Lung (tissue), 11 donors: ENCODE measurements at regions not wholly inside any gene's neighbourhood (a gene's known extent, or its start where the extent isn't known, plus 50 kb on each side); places are given as distances from the start of the nearest gene placed in this dataset.

Source experiments
- ATAC-seq: fragments of 200-7000 bp; cut with Tn5 transposase; one replicate; pipeline ENCODE4 v1.9.1; 2020; ENCODE audit warnings: moderate number of reproducible peaks; ENCODE audit not compliant: insufficient read depth, low FRiP score
- DNase-seq, 3 donors: peaks; one replicate each; pipeline ENCODE4 v3.0.0-alpha.2; 2013 to 2017
- H3K27ac ChIP-seq, 2 donors: one replicate each; pipeline ENCODE4 v1.5.1; 2013; ENCODE audit warnings: mild to moderate bottlenecking in 2 of 2, moderate library complexity in 2 of 2, control low read depth in 1 of 2, inconsistent platforms in 1 of 2, low read depth in 1 of 2, low read length in 1 of 2
- H3K27me3 ChIP-seq, 3 donors: one replicate each; pipeline ENCODE4 v1.5.1; 2013; ENCODE audit warnings: low read length in 2 of 3; ENCODE audit not compliant: control insufficient read depth in 3 of 3, insufficient read depth in 3 of 3
- H3K36me3 ChIP-seq, 4 donors: one replicate each; pipeline ENCODE4 v1.5.1; 2013; ENCODE audit warnings: low read length in 4 of 4, mild to moderate bottlenecking in 1 of 4, moderate library complexity in 1 of 4; ENCODE audit not compliant: control insufficient read depth in 4 of 4, insufficient read depth in 4 of 4
- H3K4me1 ChIP-seq, 5 donors: one replicate each; pipeline ENCODE4 v1.5.1; 2013; ENCODE audit warnings: low read length in 5 of 5, mild to moderate bottlenecking in 2 of 5, moderate library complexity in 1 of 5; ENCODE audit not compliant: control insufficient read depth in 5 of 5, insufficient read depth in 5 of 5
- H3K4me3 ChIP-seq: one replicate; pipeline ENCODE4 v1.5.1; 2013; ENCODE audit warnings: mild to moderate bottlenecking, control low read depth, moderate library complexity
- H3K9ac ChIP-seq, 2 donors: one replicate each; pipeline ENCODE4 v1.5.1; 2013; ENCODE audit warnings: low read length in 2 of 2, control low read depth in 1 of 2; ENCODE audit not compliant: insufficient read depth in 1 of 2
- H3K9me3 ChIP-seq, 4 donors: one replicate each; pipeline ENCODE4 v1.5.1; 2013; ENCODE audit warnings: low read length in 3 of 4, mild to moderate bottlenecking in 1 of 4, moderate library complexity in 1 of 4; ENCODE audit not compliant: control insufficient read depth in 4 of 4, insufficient read depth in 3 of 4
- CTCF ChIP-seq: IDR thresholded peaks from 2 replicates; pipeline ENCODE4 v1.5.1; 2012; ENCODE audit warnings: mild to moderate bottlenecking; ENCODE audit errors: control extremely low read depth, extremely low read depth
- WGBS, 2 donors: extraction: QIAGEN DNeasy Blood & Tissue Kit; methylation state at CpG; one replicate each; pipeline ENCODE4 v1.1.7; 2013; 5-methylcytosine and 5-hydroxymethylcytosine counted together
- donor health status: control.
- donor health status: control.
- donor health status: Bipolar disorder and iron deficiency.
- donor health status: healthy.
- donor health status: DM: yes; HTN: yes; CAD: no.

DNA sequence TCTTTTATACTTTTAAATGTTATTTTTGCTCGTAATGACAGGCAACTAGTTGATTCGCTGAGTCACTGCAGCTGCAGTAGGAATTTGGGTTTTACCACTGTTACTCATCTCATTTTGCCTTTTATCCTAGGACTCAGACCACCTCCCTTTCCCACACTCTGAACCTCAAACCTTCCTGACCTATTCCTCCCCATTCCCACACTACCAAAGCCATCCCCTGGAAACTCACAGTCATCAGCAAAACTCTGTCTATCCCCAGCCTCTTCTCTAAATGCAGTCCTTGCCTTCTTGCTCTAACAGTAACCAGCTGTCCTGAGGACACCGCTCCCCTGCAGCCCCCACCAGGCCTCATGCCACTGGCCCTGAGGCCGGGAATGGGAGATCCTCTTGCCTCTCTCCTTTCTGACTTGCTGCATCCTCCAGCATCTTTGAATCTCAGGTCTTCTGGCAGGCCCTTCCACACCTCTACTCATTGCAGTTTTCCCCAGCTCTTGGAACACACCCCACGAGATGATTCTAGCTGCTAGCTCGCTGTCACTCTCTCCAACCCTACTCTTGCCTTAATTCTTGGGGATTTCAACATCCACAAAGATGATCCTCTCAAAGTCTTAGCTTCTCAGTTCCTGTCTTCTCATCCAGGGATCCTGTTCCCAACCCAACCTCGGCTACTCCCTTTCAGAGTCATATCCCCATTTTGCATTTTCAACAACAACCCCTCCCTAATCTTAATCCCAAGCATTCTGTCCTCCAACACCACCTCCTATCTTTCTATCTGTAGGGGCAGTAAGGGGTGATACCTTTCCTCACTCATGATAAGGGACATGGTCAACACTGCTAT is 55.9 kb upstream of the C3orf80 start:
- WGBS, 2 donors: 65 to 68% methylated on average over 7 of the region's 7 CpGs
- ATAC-seq (no peak), DNase-seq (no peak)
- Histone ChIP-seq H3K27me3 (no peaks in the 10 kb centered on the region), H3K27ac (no peak overlapping the region), H3K4me1 (peaks cover 0 to 4% (median 0%) of the 10 kb centered on the region in 5 donors), H3K9me3 (peaks cover 0 to 3% (median 0%) of the 10 kb centered on the region in 4 donors), H3K36me3 (no peaks in the 10 kb centered on the region), H3K4me3 (no peak overlapping the region), H3K9ac (no peak overlapping the region)
- TF ChIP-seq CTCF: no peak

GRCh38 chr3:160170409-160171370 is 54.5 kb upstream of the C3orf80 start:
- 69 to 73% methylated on average over 3 of the region's 3 CpGs for WGBS, 2 donors
- no peak for TF ChIP-seq CTCF

DNA sequence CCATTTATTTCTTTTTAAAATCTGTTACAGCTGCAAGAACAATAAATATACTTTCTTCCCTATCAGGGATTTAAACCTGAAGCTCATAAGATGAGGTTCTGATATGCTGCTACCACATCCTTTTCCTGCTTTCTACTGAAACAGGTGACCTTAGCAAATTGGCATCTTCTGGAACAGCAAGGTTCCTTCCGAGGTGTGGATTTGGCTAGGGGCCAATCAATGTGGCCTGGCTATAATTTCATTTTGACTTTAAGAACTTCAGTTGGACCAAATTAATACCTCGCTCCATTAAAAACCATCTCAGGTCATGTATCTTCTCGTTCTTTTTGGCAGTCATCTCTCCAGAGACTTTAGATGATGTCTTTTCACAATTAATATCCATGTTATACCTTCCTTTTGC is 53.4 kb upstream of the C3orf80 start:
- H3K36me3 ChIP-seq: no peaks in the 10 kb centered on the region
- H3K27me3 ChIP-seq: no peaks in the 10 kb centered on the region
- no peaks in the 10 kb centered on the region for H3K9me3 ChIP-seq
- H3K27ac ChIP-seq: no peak overlapping the region
- WGBS, 2 donors: 37 to 59% methylated on average over 3 of the region's 3 CpGs
- DNase-seq: no peak
- H3K9ac ChIP-seq: no peak overlapping the region
- peaks cover 0 to 4% (median 0%) of the 10 kb centered on the region in 5 donors for H3K4me1 ChIP-seq
- H3K4me3 ChIP-seq: no peak overlapping the region
- no peak for TF ChIP-seq CTCF
- no peak for ATAC-seq

More at GRCh38 chr3:160170409-160171370, 54.5 kb upstream of the C3orf80 start:
- Histone ChIP-seq H3K4me3 (no peak overlapping the region), H3K27me3 (no peaks in the 10 kb centered on the region), H3K27ac (no peak overlapping the region), H3K4me1 (peaks cover 0 to 4% (median 0%) of the 10 kb centered on the region in 5 donors), H3K36me3 (no peaks in the 10 kb centered on the region), H3K9ac (no peak overlapping the region), H3K9me3 (peaks cover 0 to 3% (median 0%) of the 10 kb centered on the region in 4 donors)
- DNase-seq (no peak), ATAC-seq (no peak)
